ENCODE measurements at regions not wholly inside any gene's neighbourhood (a gene's known extent, or its start where the extent isn't known, plus 50 kb on each side); places are given as distances from the start of the nearest gene placed in this dataset.

- DNase-seq, result no peak
- POLR2A ChIA-PET, result no interaction called here
- Mint-ChIP-seq H3K36me3 (no peaks in the 10 kb centered on the region), H3K4me3 (no peak overlapping the region), H3K27me3 (no peaks in the 10 kb centered on the region), H3K27ac (no peak overlapping the region), H3K9me3 (peaks cover 0 to 30% (median 11%) of the 10 kb centered on the region in 5 donors), H3K4me1 (no peaks in the 10 kb centered on the region)
- no peaks in the 10 kb centered on the region for H3K27me3 ChIP-seq (ENCODE audit: insufficient read depth, low read length, poor library complexity, severe bottlenecking)
- CTCF ChIA-PET, result no interaction called here
- no peaks in the 10 kb centered on the region for H3K9me3 ChIP-seq (ENCODE audit: low read length)
- H3K4me1 ChIP-seq (ENCODE audit: insufficient read depth, low read length), result no peaks in the 10 kb centered on the region
- no peak overlapping the region for H3K27ac ChIP-seq (ENCODE audit: low read depth, low read length)
- H3K36me3 ChIP-seq (ENCODE audit: insufficient read depth, low read length), result no peaks in the 10 kb centered on the region
- no peak overlapping the region for H3K4me3 ChIP-seq (ENCODE audit: low read length)
These were observed 286.1 kb upstream of the TFAP2D start for GRCh38 chr6:50427267-50427666.

- ChIA-PET CTCF (no interaction called here), POLR2A (no interaction called here)
- H3K27ac Mint-ChIP-seq, result no peak overlapping the region
- Histone ChIP-seq H3K4me1 (ENCODE audit: insufficient read depth, low read length) (no peaks in the 10 kb centered on the region), H3K27me3 (ENCODE audit: insufficient read depth, low read length, poor library complexity, severe bottlenecking) (no peaks in the 10 kb centered on the region), H3K4me3 (ENCODE audit: low read length) (no peak overlapping the region), H3K27ac (ENCODE audit: low read depth, low read length) (no peak overlapping the region), H3K9me3 (ENCODE audit: low read length) (no peaks in the 10 kb centered on the region), H3K36me3 (ENCODE audit: insufficient read depth, low read length) (no peaks in the 10 kb centered on the region)
- H3K27me3 Mint-ChIP-seq, result peaks cover 0 to 2% of the 10 kb centered on the region in 2 donors
- H3K36me3 Mint-ChIP-seq, result no peaks in the 10 kb centered on the region
- peaks cover 4 to 25% (median 17%) of the 10 kb centered on the region in 5 donors for H3K9me3 Mint-ChIP-seq
- DNase-seq, result no peak
- H3K4me1 Mint-ChIP-seq, result no peaks in the 10 kb centered on the region
- H3K4me3 Mint-ChIP-seq, result no peak overlapping the region
These were observed 275.4 kb upstream of the TFAP2D start for GRCh38 chr6:50437901-50438300.

GRCh38 chr6:50442531-50443040, 270.7 kb upstream of the TFAP2D start:
- H3K9me3 Mint-ChIP-seq, result peaks cover 2 to 25% (median 13%) of the 10 kb centered on the region in 5 donors
- Histone ChIP-seq H3K36me3 (ENCODE audit: insufficient read depth, low read length) (no peaks in the 10 kb centered on the region), H3K4me3 (ENCODE audit: low read length) (no peak overlapping the region), H3K27me3 (ENCODE audit: insufficient read depth, low read length, poor library complexity, severe bottlenecking) (no peaks in the 10 kb centered on the region), H3K4me1 (ENCODE audit: insufficient read depth, low read length) (no peaks in the 10 kb centered on the region), H3K27ac (ENCODE audit: low read depth, low read length) (no peak overlapping the region), H3K9me3 (ENCODE audit: low read length) (no peaks in the 10 kb centered on the region)
- CTCF ChIA-PET, result no interaction called here
- H3K36me3 Mint-ChIP-seq, result no peaks in the 10 kb centered on the region
- H3K27ac Mint-ChIP-seq, result no peak overlapping the region
- no peak overlapping the region for H3K4me3 Mint-ChIP-seq
- peaks cover 0 to 2% of the 10 kb centered on the region in 2 donors for H3K27me3 Mint-ChIP-seq
- no peaks in the 10 kb centered on the region for H3K4me1 Mint-ChIP-seq
- DNase-seq, result no peak
- POLR2A ChIA-PET, result no interaction called here

- Histone ChIP-seq H3K27ac (ENCODE audit: low read depth, low read length) (no peak overlapping the region), H3K9me3 (ENCODE audit: low read length) (no peaks in the 10 kb centered on the region), H3K4me3 (ENCODE audit: low read length) (no peak overlapping the region), H3K27me3 (ENCODE audit: insufficient read depth, low read length, poor library complexity, severe bottlenecking) (no peaks in the 10 kb centered on the region), H3K36me3 (ENCODE audit: insufficient read depth, low read length) (no peaks in the 10 kb centered on the region), H3K4me1 (ENCODE audit: insufficient read depth, low read length) (no peaks in the 10 kb centered on the region)
- Mint-ChIP-seq H3K27me3 (peaks cover 0 to 2% of the 10 kb centered on the region in 2 donors), H3K27ac (no peak overlapping the region), H3K4me1 (no peaks in the 10 kb centered on the region), H3K9me3 (peaks cover 2 to 25% (median 13%) of the 10 kb centered on the region in 5 donors), H3K4me3 (no peak overlapping the region), H3K36me3 (no peaks in the 10 kb centered on the region)
- ChIA-PET CTCF (no interaction called here), POLR2A (no interaction called here)
- DNase-seq, result no peak
These were observed 270.2 kb upstream of the TFAP2D start for GRCh38 chr6:50443144-50443543.

- Mint-ChIP-seq H3K4me1 (no peaks in the 10 kb centered on the region), H3K27ac (no peak overlapping the region), H3K9me3 (peaks cover 0 to 46% (median 4%) of the 10 kb centered on the region in 5 donors), H3K36me3 (no peaks in the 10 kb centered on the region), H3K27me3 (no peaks in the 10 kb centered on the region), H3K4me3 (no peak overlapping the region)
- DNase-seq, result no peak
- POLR2A ChIA-PET, result no interaction called here
- H3K27ac ChIP-seq (ENCODE audit: low read depth, low read length), result no peak overlapping the region
- no peak overlapping the region for H3K4me3 ChIP-seq (ENCODE audit: low read length)
- no peaks in the 10 kb centered on the region for H3K36me3 ChIP-seq (ENCODE audit: insufficient read depth, low read length)
- CTCF ChIA-PET, result no interaction called here
- H3K27me3 ChIP-seq (ENCODE audit: insufficient read depth, low read length, poor library complexity, severe bottlenecking), result no peaks in the 10 kb centered on the region
- H3K9me3 ChIP-seq (ENCODE audit: low read length), result no peaks in the 10 kb centered on the region
- no peaks in the 10 kb centered on the region for H3K4me1 ChIP-seq (ENCODE audit: insufficient read depth, low read length)
These were observed 264.2 kb upstream of the TFAP2D start for GRCh38 chr6:50449128-50449527.

GRCh38 chr6:50451826-50452400, 261.4 kb upstream of the TFAP2D start:
- CTCF ChIA-PET, result no interaction called here
- H3K4me1 ChIP-seq (ENCODE audit: insufficient read depth, low read length), result no peaks in the 10 kb centered on the region
- H3K4me1 Mint-ChIP-seq, result no peaks in the 10 kb centered on the region
- no peaks in the 10 kb centered on the region for H3K36me3 ChIP-seq (ENCODE audit: insufficient read depth, low read length)
- no peak for DNase-seq
- H3K36me3 Mint-ChIP-seq, result no peaks in the 10 kb centered on the region
- no peak overlapping the region for H3K4me3 ChIP-seq (ENCODE audit: low read length)
- POLR2A ChIA-PET, result no interaction called here
- no peak overlapping the region for H3K27ac ChIP-seq (ENCODE audit: low read depth, low read length)
- no peak overlapping the region for H3K4me3 Mint-ChIP-seq
- H3K27me3 Mint-ChIP-seq, result no peaks in the 10 kb centered on the region
- H3K27ac Mint-ChIP-seq, result no peak overlapping the region
- H3K27me3 ChIP-seq (ENCODE audit: insufficient read depth, low read length, poor library complexity, severe bottlenecking), result no peaks in the 10 kb centered on the region
- H3K9me3 Mint-ChIP-seq, result peaks cover 0 to 32% (median 5%) of the 10 kb centered on the region in 5 donors
- H3K9me3 ChIP-seq (ENCODE audit: low read length), result no peaks in the 10 kb centered on the region

- no peaks in the 10 kb centered on the region for H3K9me3 ChIP-seq (ENCODE audit: low read length)
- ChIA-PET POLR2A (no interaction called here), CTCF (no interaction called here)
- Mint-ChIP-seq H3K4me1 (no peaks in the 10 kb centered on the region), H3K36me3 (no peaks in the 10 kb centered on the region), H3K27me3 (no peaks in the 10 kb centered on the region), H3K27ac (no peak overlapping the region), H3K9me3 (peaks cover 5 to 15% (median 8%) of the 10 kb centered on the region in 5 donors), H3K4me3 (no peak overlapping the region)
- no peaks in the 10 kb centered on the region for H3K27me3 ChIP-seq (ENCODE audit: insufficient read depth, low read length, poor library complexity, severe bottlenecking)
- DNase-seq, result no peak
- H3K4me3 ChIP-seq (ENCODE audit: low read length), result no peak overlapping the region
- no peaks in the 10 kb centered on the region for H3K4me1 ChIP-seq (ENCODE audit: insufficient read depth, low read length)
- H3K27ac ChIP-seq (ENCODE audit: low read depth, low read length), result no peak overlapping the region
- no peaks in the 10 kb centered on the region for H3K36me3 ChIP-seq (ENCODE audit: insufficient read depth, low read length)
These were observed 258.3 kb upstream of the TFAP2D start for GRCh38 chr6:50455029-50455428.

GRCh38 chr6:50457351-50457750, 256.0 kb upstream of the TFAP2D start:
- no peak overlapping the region for H3K27ac ChIP-seq (ENCODE audit: low read depth, low read length)

More at GRCh38 chr6:50457351-50457750, 256.0 kb upstream of the TFAP2D start:
- no peak overlapping the region for H3K4me3 Mint-ChIP-seq
- no peaks in the 10 kb centered on the region for H3K4me1 Mint-ChIP-seq
- no peaks in the 10 kb centered on the region for H3K36me3 ChIP-seq (ENCODE audit: insufficient read depth, low read length)
- no peak overlapping the region for H3K4me3 ChIP-seq (ENCODE audit: low read length)
- no peaks in the 10 kb centered on the region for H3K27me3 ChIP-seq (ENCODE audit: insufficient read depth, low read length, poor library complexity, severe bottlenecking)
- H3K36me3 Mint-ChIP-seq, result no peaks in the 10 kb centered on the region
- no peaks in the 10 kb centered on the region for H3K9me3 ChIP-seq (ENCODE audit: low read length)
- ChIA-PET CTCF (no interaction called here), POLR2A (no interaction called here)
- no peak overlapping the region for H3K27ac Mint-ChIP-seq
- H3K4me1 ChIP-seq (ENCODE audit: insufficient read depth, low read length), result no peaks in the 10 kb centered on the region
- DNase-seq, result no peak
- peaks cover 5 to 10% (median 9%) of the 10 kb centered on the region in 5 donors for H3K9me3 Mint-ChIP-seq
- no peaks in the 10 kb centered on the region for H3K27me3 Mint-ChIP-seq
